ENCODE measurements at regions not wholly inside any gene's neighbourhood (a gene's known extent, or its start where the extent isn't known, plus 50 kb on each side); places are given as distances from the start of the nearest gene placed in this dataset.

GRCh38 chr10:56547163-56547562, 186.1 kb upstream of the ZWINT start:
- DNase-seq (ENCODE audit: low spot score): no peak

GRCh38 chr10:56537984-56538383, 176.9 kb upstream of the ZWINT start:
- DNase-seq (ENCODE audit: low spot score) (no peak), ATAC-seq (ENCODE audit: low FRiP score) (peak; percentile 95)
- TF ChIP-seq CTCF (IDR thresholded peaks at IDR 0.05): no peak

More at GRCh38 chr10:56547163-56547562, 186.1 kb upstream of the ZWINT start:
- no peak for ATAC-seq (ENCODE audit: low FRiP score)
- no peak for TF ChIP-seq CTCF (IDR thresholded peaks at IDR 0.05)

DNA sequence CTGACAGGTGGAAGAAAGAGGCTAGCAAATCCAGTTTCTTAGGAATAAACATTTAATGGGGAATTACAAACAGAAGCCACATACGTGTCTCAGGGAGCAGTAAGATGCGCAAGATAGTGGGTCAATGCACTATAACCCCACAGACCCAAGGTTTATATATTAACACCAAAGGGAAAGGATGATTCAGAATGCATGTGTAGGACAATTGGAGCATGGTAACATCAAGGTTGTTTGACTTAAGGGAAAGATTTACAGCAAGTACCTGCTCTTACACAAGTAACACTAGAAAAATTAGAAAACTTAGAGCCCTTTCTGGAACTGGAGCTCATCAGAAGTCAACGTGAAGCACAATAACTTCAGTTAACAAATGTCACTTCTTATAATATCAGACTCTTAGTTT, 161.1 kb upstream of the ZWINT start:
- ATAC-seq (ENCODE audit: low FRiP score) (no peak), DNase-seq (ENCODE audit: low spot score) (no peak)
- TF ChIP-seq CTCF (IDR thresholded peaks at IDR 0.05): no peak

- no peak for DNase-seq (ENCODE audit: low spot score)
- no peak for TF ChIP-seq CTCF (IDR thresholded peaks at IDR 0.05)
- ATAC-seq (ENCODE audit: low FRiP score): no peak
Measured at GRCh38 chr10:56508562-56508961, 147.5 kb upstream of the ZWINT start.

- DNase-seq (ENCODE audit: low spot score) (no peak), ATAC-seq (ENCODE audit: low FRiP score) (no peak)
- no peak for TF ChIP-seq CTCF (IDR thresholded peaks at IDR 0.05)
Measured at GRCh38 chr10:56507033-56507432, 146.0 kb upstream of the ZWINT start.

DNA sequence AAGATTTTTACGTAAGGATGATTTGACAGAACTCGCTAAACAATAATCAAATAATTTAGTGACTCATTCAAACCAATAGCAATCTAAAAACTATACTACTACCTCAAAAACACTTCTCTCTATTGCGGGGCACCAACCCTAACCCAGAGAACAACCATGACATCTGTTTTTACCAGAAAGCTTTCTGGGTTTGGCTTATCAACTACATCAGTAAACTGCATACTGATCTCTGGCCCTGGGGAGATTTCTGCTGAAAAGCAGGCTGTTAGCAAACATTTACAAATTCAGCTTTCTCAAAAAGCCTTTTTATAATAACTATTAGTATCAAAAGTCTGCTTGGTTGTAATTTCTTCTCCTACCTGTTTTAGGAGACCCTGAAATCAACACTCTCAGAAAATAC, 144.5 kb upstream of the ZWINT start:
- no peak for DNase-seq (ENCODE audit: low spot score)

DNA sequence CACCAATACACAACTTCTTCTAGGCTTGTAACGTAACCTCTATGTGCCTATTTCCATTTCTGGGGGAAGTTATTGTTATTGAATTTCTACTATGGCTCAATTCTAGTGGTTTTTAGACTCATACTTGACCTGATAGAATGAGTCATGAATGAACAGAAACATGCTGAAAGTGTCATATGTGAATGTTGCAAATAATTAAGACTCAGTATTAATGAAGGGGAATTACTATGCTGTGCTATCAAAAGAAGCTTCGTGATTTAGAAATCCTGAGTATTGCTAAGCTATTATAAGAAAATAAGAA, 135.1 kb upstream of the ZWINT start:
- no peak for TF ChIP-seq CTCF (IDR thresholded peaks at IDR 0.05)
- ATAC-seq (ENCODE audit: low FRiP score) (no peak), DNase-seq (ENCODE audit: low spot score) (no peak)

More for the DNA sequence above, 144.5 kb upstream of the ZWINT start:
- TF ChIP-seq CTCF (IDR thresholded peaks at IDR 0.05): no peak
- ATAC-seq (ENCODE audit: low FRiP score): no peak
